ENCODE measurements at regions not wholly inside any gene's neighbourhood (a gene's known extent, or its start where the extent isn't known, plus 50 kb on each side); places are given as distances from the start of the nearest gene placed in this dataset.
"Not testable (repeated sequence)": the region's sequence is repeated elsewhere in the genome, so short reads cannot be mapped to it uniquely, and the experiment has no call there.

DNA sequence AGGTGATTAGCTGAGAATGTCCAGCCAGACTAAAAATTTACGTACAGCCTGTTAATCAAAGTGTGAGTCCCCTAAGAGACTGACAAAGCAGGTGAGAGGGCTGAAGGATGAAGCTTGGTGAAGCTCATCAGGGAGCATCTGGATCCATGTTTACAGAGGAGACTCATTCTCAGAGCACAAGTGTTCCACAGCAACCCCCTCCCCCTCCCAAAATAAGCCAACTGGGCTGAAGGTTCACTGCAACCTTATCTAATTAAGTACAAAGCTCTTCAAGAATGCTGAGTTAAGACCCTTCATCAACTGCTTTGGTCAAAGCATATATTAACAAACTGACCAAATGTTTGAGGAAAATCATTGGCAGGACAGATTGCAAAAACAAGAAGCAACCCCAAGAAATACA, 262.6 kb upstream of the ZNF385D start:
- CTCF ChIA-PET: interaction anchor here (0.6 kb wide), 1 partner anchor 416 kb away, joined by 3 read pairs; no protein-coding TSS in a partner anchor
- H3K4me2 ChIP-seq: no peak overlapping the region
- no peaks in the 10 kb centered on the region for H3K4me1 ChIP-seq
- ATAC-seq (no peak), FAIRE-seq (no peak), DNase-seq (ENCODE audit: low read depth in 1 of 2, low spot score in 1 of 2) (no peak)
- POLR2A ChIA-PET: no interaction called here
- 4% methylated on average over 1 of the region's 1 CpG for WGBS (ENCODE audit: missing lambda C conversion rate)
- H3K9me3 ChIP-seq: no peaks in the 10 kb centered on the region
- TF ChIP-seq MAZ (IDR thresholded peaks at IDR 0.05; ENCODE audit: borderline replicate concordance, low read depth, low read length): no peak
- no peak for TF ChIP-seq HOXB13 (CRISPR knock-in tag; IDR thresholded peaks at IDR 0.05; ENCODE audit: low read depth)
- no peak for TF ChIP-seq EHF (CRISPR knock-in tag; IDR thresholded peaks at IDR 0.05)
- TF ChIP-seq, protein P1, sequence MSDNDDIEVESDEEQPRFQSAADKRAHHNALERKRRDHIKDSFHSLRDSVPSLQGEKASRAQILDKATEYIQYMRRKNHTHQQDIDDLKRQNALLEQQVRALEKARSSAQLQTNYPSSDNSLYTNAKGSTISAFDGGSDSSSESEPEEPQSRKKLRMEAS (IDR thresholded peaks at IDR 0.05): no peak
- TF ChIP-seq TFCP2L1 (CRISPR knock-in tag; IDR thresholded peaks at IDR 0.05): no peak
- TF ChIP-seq, protein P2, sequence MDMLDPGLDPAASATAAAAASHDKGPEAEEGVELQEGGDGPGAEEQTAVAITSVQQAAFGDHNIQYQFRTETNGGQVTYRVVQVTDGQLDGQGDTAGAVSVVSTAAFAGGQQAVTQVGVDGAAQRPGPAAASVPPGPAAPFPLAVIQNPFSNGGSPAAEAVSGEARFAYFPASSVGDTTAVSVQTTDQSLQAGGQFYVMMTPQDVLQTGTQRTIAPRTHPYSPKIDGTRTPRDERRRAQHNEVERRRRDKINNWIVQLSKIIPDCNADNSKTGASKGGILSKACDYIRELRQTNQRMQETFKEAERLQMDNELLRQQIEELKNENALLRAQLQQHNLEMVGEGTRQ (IDR thresholded peaks at IDR 0.05): no peak
- H3K27ac ChIP-seq: no peak overlapping the region
- no peak overlapping the region for H3K4me3 ChIP-seq

DNA sequence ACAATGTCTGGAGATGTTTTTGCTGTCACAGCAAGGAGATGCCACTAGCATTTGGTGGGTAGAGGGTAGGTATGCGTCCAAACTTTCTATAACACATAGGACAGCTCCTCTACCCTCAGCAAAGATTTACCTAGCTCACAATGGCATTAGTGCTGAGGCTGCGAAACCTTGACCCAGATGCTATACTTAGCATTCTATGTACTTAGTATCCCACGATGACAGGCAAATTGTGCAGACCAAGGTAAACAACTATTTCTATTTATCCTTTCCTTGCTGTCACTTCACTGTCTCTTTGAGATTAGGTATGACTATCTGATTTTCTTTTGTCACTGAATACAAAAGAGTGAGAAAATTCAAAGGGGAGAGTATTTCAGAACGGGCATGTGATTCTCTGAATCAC, 265.2 kb upstream of the ZNF385D start:
- WGBS (ENCODE audit: missing lambda C conversion rate): 4% methylated on average over 4 of the region's 4 CpGs
- TF ChIP-seq HOXA7 (CRISPR knock-in tag; IDR thresholded peaks at IDR 0.05): no peak
- TF ChIP-seq, protein P3, sequence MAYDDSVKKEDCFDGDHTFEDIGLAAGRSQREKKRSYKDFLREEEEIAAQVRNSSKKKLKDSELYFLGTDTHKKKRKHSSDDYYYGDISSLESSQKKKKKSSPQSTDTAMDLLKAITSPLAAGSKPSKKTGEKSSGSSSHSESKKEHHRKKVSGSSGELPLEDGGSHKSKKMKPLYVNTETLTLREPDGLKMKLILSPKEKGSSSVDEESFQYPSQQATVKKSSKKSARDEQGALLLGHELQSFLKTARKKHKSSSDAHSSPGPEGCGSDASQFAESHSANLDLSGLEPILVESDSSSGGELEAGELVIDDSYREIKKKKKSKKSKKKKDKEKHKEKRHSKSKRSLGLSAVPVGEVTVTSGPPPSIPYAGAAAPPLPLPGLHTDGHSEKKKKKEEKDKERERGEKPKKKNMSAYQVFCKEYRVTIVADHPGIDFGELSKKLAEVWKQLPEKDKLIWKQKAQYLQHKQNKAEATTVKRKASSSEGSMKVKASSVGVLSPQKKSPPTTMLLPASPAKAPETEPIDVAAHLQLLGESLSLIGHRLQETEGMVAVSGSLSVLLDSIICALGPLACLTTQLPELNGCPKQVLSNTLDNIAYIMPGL (CRISPR knock-in tag; IDR thresholded peaks at IDR 0.05; ENCODE audit: borderline replicate concordance): no peak
- TF ChIP-seq TFCP2L1 (CRISPR knock-in tag; IDR thresholded peaks at IDR 0.05): no peak
- no peak for TF ChIP-seq RAD21 (conservative IDR thresholded peaks at IDR 0.05 in 1 of 2, IDR thresholded peaks at IDR 0.05 in 1 of 2)
- no peak for TF ChIP-seq EP300 (IDR thresholded peaks at IDR 0.05)
- TF ChIP-seq POLR2AphosphoS2 (conservative IDR thresholded peaks at IDR 0.05; ENCODE audit: low read length): no peak
- no peak for TF ChIP-seq BHLHE40 (IDR thresholded peaks at IDR 0.05; ENCODE audit: low read depth, low read length)
- no peak for TF ChIP-seq ZC3H11A (IDR thresholded peaks at IDR 0.05)
- TF ChIP-seq ESRRA (IDR thresholded peaks at IDR 0.05; ENCODE audit: borderline replicate concordance, low read length): no peak
- TF ChIP-seq EHF (CRISPR knock-in tag; IDR thresholded peaks at IDR 0.05): no peak
- no peak for TF ChIP-seq NFE2L2 (conservative IDR thresholded peaks at IDR 0.05; ENCODE audit: low read length)
- TF ChIP-seq RCOR1 (IDR thresholded peaks at IDR 0.05; ENCODE audit: low read depth, low read length): no peak
- no peak for TF ChIP-seq POLR2A (IDR thresholded peaks at IDR 0.05; ENCODE audit: low read length)
- Histone ChIP-seq H3K4me1 (no peaks in the 10 kb centered on the region), H3K9me3 (no peaks in the 10 kb centered on the region), H3K4me3 (no peak overlapping the region), H3K27ac (no peak overlapping the region), H3K4me2 (no peak overlapping the region)
- CTCF ChIA-PET: no interaction called here
- ATAC-seq: no peak
- POLR2A ChIA-PET: no interaction called here
- DNase-seq (ENCODE audit: low read depth in 1 of 2, low spot score in 1 of 2): no peak
- FAIRE-seq: no peak

DNA sequence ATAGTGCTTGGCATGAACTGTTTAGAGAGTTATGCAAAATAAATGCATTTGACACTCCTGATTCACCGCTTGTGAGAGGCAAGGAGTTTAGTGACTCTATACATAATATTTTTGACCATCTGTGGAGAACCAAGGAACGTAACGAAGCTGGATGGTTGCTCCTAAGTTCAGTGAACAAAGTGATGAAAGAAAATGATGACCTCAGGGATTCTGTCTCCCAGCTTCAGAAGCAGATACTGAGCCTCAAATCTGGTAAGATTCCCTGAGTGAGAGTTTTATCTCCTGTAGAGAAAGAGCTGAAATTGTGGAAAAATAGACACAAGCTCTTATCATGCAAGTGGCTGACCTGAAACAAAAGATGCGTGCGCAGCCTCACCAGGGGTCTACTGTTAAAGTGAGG, 273.6 kb upstream of the ZNF385D start:
- FAIRE-seq; ATAC-seq; H3K4me2 ChIP-seq; H3K27ac ChIP-seq; CTCF ChIA-PET; H3K9me3 ChIP-seq; POLR2A ChIA-PET; H3K4me1 ChIP-seq; H3K4me3 ChIP-seq; DNase-seq (ENCODE audit: low read depth in 1 of 2, low spot score in 1 of 2): not testable (repeated sequence)
- WGBS (ENCODE audit: missing lambda C conversion rate): 3% methylated on average over 5 of the region's 5 CpGs
- TF ChIP-seq MAFK (IDR thresholded peaks at IDR 0.05; ENCODE audit: partially characterized antibody): peak; percentile 33

DNA sequence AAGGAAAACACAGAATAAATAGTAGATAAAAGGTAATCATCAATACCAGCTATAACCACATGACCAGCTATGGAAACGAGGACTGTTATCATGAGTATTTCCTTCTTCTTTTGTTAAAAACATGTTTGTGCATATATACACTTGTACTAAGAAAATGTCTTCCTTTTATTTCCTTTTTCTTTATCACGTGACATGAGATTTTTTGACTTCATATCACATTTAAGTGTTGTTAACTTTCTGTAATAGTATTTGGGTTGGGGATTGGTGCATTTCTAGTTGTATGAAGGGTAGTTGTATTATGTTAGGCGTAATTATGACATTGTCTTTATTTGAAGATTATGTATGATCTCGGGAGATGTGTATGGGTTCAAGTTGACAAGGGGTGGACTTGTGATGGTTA, 278.5 kb upstream of the ZNF385D start:
- CTCF ChIA-PET: no interaction called here

More for the DNA sequence above, 278.5 kb upstream of the ZNF385D start:
- Histone ChIP-seq H3K9me3 (no peaks in the 10 kb centered on the region), H3K4me3 (no peak overlapping the region), H3K4me2 (no peak overlapping the region), H3K4me1 (no peaks in the 10 kb centered on the region), H3K27ac (no peak overlapping the region)
- TF ChIP-seq NFE2L2 (conservative IDR thresholded peaks at IDR 0.05; ENCODE audit: low read length): no peak
- TF ChIP-seq, protein P2 (IDR thresholded peaks at IDR 0.05): 0 out of 2 replicates have a peak, but pooled peaks have one; percentile 27
- DNase-seq (ENCODE audit: low read depth in 1 of 2, low spot score in 1 of 2): no peak
- no peak for ATAC-seq
- FAIRE-seq: no peak
- 1% methylated on average over 4 of the region's 4 CpGs for WGBS (ENCODE audit: missing lambda C conversion rate)
- POLR2A ChIA-PET: no interaction called here
